SK-N-SH (cell line): ENCODE measurements at regions not wholly inside any gene's neighbourhood (a gene's known extent, or its start where the extent isn't known, plus 50 kb on each side); places are given as distances from the start of the nearest gene placed in this dataset.

Experiments
- CTCF ChIP-seq: fragments of 200-600 bp; sonication (generic); IDR thresholded peaks from 2 replicates; pipeline ENCODE4 v1.6.1; 2017; ENCODE audit warnings: antibody characterized with exemption, mild to moderate bottlenecking, moderate library complexity
- FOSL2 ChIP-seq: IDR thresholded peaks from 2 replicates; pipeline ENCODE4 v1.4.0; 2012; ENCODE audit warnings: low read depth, mild to moderate bottlenecking, moderate library complexity, borderline replicate concordance
- GABPA ChIP-seq: IDR thresholded peaks from 2 replicates; pipeline ENCODE4 v1.4.0; 2012; ENCODE audit warnings: low read depth, mild to moderate bottlenecking
- JUND ChIP-seq: IDR thresholded peaks from 2 replicates; pipeline ENCODE4 v1.4.0; 2012
- PBX3 ChIP-seq: IDR thresholded peaks from 2 replicates; pipeline ENCODE4; 2012
- POLR2AphosphoS5 ChIP-seq: IDR thresholded peaks from 2 replicates; pipeline ENCODE4 v1.6.1; 2012; ENCODE audit warnings: low read depth, low read length
- RCOR1 ChIP-seq: fragments of 150-350 bp; IDR thresholded peaks from 2 replicates; pipeline ENCODE4 v1.6.1; 2017; ENCODE audit warnings: antibody characterized with exemption, low read length
- RFX5 ChIP-seq: IDR thresholded peaks from 2 replicates; pipeline ENCODE4 v1.6.1; 2012; ENCODE audit warnings: mild to moderate bottlenecking, improper control_type of control experiment, low read length
- SIN3A ChIP-seq: IDR thresholded peaks from 2 replicates; pipeline ENCODE4 v1.6.1; 2012; ENCODE audit warnings: low read depth, mild to moderate bottlenecking, low read length, moderate library complexity, borderline replicate concordance
- TAF1 ChIP-seq: IDR thresholded peaks from 2 replicates; pipeline ENCODE4 v1.6.1; 2012; ENCODE audit warnings: low read depth, mild to moderate bottlenecking, low read length, moderate library complexity, borderline replicate concordance
- TCF12 ChIP-seq: IDR thresholded peaks from 2 replicates; pipeline ENCODE4 v1.4.0; 2012
- TEAD4 ChIP-seq: IDR thresholded peaks from 2 replicates; pipeline ENCODE4 v1.4.0; 2012; ENCODE audit warnings: mild to moderate bottlenecking, borderline replicate concordance; ENCODE audit not compliant: insufficient read depth
- USF1 ChIP-seq: IDR thresholded peaks from 2 replicates; pipeline ENCODE4 v1.4.0; 2012; ENCODE audit warnings: low read depth, borderline replicate concordance

GRCh38 chr3:139117136-139117675 lies 72.5 kb upstream of the PRR23C start:
- TF ChIP-seq RCOR1 (no peak), TEAD4 (no peak), CTCF (no peak), FOSL2 (no peak), POLR2AphosphoS5 (no peak), USF1 (no peak), RFX5 (no peak), JUND (no peak), SIN3A (no peak), TCF12 (no peak), GABPA (no peak), PBX3 (no peak), TAF1 (no peak)
